ENCODE measurements at regions not wholly inside any gene's neighbourhood (a gene's known extent, or its start where the extent isn't known, plus 50 kb on each side); places are given as distances from the start of the nearest gene placed in this dataset.
"Not testable (repeated sequence)": the region's sequence is repeated elsewhere in the genome, so short reads cannot be mapped to it uniquely, and the experiment has no call there.

DNA sequence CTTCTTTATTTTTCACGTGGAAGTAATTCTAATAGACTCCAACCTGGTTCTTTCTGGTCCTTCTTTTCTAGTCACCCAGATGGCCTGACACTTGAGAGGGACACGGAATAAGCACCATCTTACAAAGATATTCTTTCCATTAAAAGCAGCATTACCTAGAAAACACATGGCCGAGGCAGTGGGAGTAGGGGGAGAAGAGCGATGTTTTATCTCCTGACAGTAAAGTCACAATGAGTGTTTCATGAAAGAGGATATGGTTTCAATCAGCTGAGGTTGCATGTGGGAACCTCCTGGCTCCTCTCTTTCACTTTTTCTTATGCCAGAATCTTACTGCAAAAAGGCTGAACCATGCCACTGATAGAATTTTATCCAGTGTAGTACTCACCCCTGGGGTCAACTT, 288.8 kb upstream of the SPAG17 start:
- Histone ChIP-seq H3K27me3 (ENCODE audit: insufficient read depth) (no peaks in the 10 kb centered on the region), H3K9me2 (no peaks in the 10 kb centered on the region), H3K4me1 (ENCODE audit: control insufficient read depth in 1 of 2, insufficient read depth in 2 of 2, low read depth in 1 of 2, low read length in 1 of 2) (no peaks in the 10 kb centered on the region), H3F3A (replicated peaks; ENCODE audit: insufficient read depth) (no peaks in the 10 kb centered on the region), H4K20me1 (ENCODE audit: insufficient read depth) (no peaks in the 10 kb centered on the region), H2AFZ (ENCODE audit: low read depth) (no peak overlapping the region), H3K4me3 (ENCODE audit: low read depth in 2 of 2, low read length in 1 of 2) (no peak overlapping the region), H3K27ac (ENCODE audit: low read depth in 2 of 2, low read length in 1 of 2) (no peak overlapping the region), H3K9ac (no peak overlapping the region), H3K4me2 (no peak overlapping the region), H3K9me3 (no peaks in the 10 kb centered on the region), H3K36me3 (replicated peaks in 1 of 2; ENCODE audit: control insufficient read depth in 1 of 2, insufficient read depth in 2 of 2, low read length in 1 of 2) (no peaks in the 10 kb centered on the region), H3K79me2 (ENCODE audit: insufficient read depth) (no peaks in the 10 kb centered on the region)
- TF ChIP-seq YY1 (IDR thresholded peaks at IDR 0.05; ENCODE audit: low read depth) (no peak), GATA2 (CRISPR knock-in tag; IDR thresholded peaks at IDR 0.05) (no peak), ELF1 (IDR thresholded peaks at IDR 0.05) (no peak)
- CTCF ChIA-PET = no interaction called here
- WGBS (ENCODE audit: low lambda C conversion rate) = 2% methylated on average over 4 of the region's 4 CpGs
- DNase-seq = no peak
- POLR2A ChIA-PET = no interaction called here

DNA sequence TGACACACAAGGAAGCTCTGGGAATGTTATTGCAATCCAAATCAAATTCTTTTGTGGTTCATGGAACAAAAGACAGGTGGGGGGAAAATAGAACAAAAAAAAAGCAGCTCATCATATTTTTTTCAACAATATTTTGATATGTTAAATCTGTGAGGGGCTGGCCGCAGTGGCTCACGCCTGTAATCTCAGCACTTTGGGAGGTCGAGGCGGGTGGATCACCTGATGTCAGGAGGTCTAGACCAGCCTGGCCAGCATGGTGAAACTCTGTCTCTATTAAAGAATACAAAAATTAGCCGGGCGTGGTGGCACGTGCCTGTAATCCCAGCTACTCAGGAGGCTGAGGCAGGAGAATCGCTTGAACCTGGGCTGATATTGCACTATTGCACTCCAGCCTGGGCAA, 279.4 kb upstream of the SPAG17 start:
- POLR2A ChIA-PET; H3K4me1 ChIP-seq (ENCODE audit: control insufficient read depth in 1 of 2, insufficient read depth in 2 of 2, low read depth in 1 of 2, low read length in 1 of 2); H3K27me3 ChIP-seq (ENCODE audit: insufficient read depth); DNase-seq; H3K4me2 ChIP-seq; H4K20me1 ChIP-seq (ENCODE audit: insufficient read depth); H3K9ac ChIP-seq; H3F3A ChIP-seq (replicated peaks; ENCODE audit: insufficient read depth); H3K79me2 ChIP-seq (ENCODE audit: insufficient read depth); H2AFZ ChIP-seq (ENCODE audit: low read depth); H3K9me2 ChIP-seq; H3K9me3 ChIP-seq; H3K36me3 ChIP-seq (replicated peaks in 1 of 2; ENCODE audit: control insufficient read depth in 1 of 2, insufficient read depth in 2 of 2, low read length in 1 of 2); CTCF ChIA-PET; H3K4me3 ChIP-seq (ENCODE audit: low read depth in 2 of 2, low read length in 1 of 2); H3K27ac ChIP-seq (ENCODE audit: low read depth in 2 of 2, low read length in 1 of 2): not testable (repeated sequence)
- 5% methylated on average over 8 of the region's 8 CpGs for WGBS (ENCODE audit: low lambda C conversion rate)

DNA sequence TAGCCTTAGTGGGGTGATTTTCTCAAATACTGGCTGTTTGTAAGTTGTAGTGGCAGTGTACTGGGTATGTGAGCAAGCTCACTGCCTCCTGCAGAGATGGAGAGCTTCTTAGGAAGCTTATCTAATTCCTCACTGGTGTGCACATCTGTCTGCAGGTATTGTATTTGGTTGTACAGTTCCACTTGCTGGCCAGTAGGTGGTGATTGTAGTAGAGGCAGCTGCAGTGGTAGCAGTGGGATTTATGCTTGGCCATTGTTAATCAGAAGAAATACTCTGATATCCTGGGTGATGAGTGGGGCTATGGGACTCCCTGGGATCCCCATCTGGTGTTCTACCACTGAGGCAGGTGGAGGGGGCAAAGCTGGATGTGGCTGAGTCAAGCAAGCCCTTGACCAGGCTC, 276.1 kb upstream of the SPAG17 start:
- H3K4me2 ChIP-seq = no peak overlapping the region
- no peak overlapping the region for H3K27ac ChIP-seq (ENCODE audit: low read depth in 2 of 2, low read length in 1 of 2)
- no peaks in the 10 kb centered on the region; the same call in 1 of the 2 replicates for H3K9me3 ChIP-seq
- no peak overlapping the region for H2AFZ ChIP-seq (ENCODE audit: low read depth)
- H3K36me3 ChIP-seq (replicated peaks in 1 of 2; ENCODE audit: control insufficient read depth in 1 of 2, insufficient read depth in 2 of 2, low read length in 1 of 2) = no peaks in the 10 kb centered on the region
- CTCF ChIA-PET = no interaction called here
- H3K79me2 ChIP-seq (ENCODE audit: insufficient read depth) = no peaks in the 10 kb centered on the region
- H3F3A ChIP-seq (replicated peaks; ENCODE audit: insufficient read depth) = no peaks in the 10 kb centered on the region
- no peaks in the 10 kb centered on the region for H3K27me3 ChIP-seq (ENCODE audit: insufficient read depth)
- H4K20me1 ChIP-seq (ENCODE audit: insufficient read depth) = no peaks in the 10 kb centered on the region
- no peaks in the 10 kb centered on the region for H3K9me2 ChIP-seq
- DNase-seq = no peak
- no peak overlapping the region for H3K4me3 ChIP-seq (ENCODE audit: low read depth in 2 of 2, low read length in 1 of 2)
- POLR2A ChIA-PET = no interaction called here
- no peaks in the 10 kb centered on the region for H3K4me1 ChIP-seq (ENCODE audit: control insufficient read depth in 1 of 2, insufficient read depth in 2 of 2, low read depth in 1 of 2, low read length in 1 of 2)
- no peak for TF ChIP-seq GATA2 (CRISPR knock-in tag; IDR thresholded peaks at IDR 0.05)
- TF ChIP-seq, protein P1, sequence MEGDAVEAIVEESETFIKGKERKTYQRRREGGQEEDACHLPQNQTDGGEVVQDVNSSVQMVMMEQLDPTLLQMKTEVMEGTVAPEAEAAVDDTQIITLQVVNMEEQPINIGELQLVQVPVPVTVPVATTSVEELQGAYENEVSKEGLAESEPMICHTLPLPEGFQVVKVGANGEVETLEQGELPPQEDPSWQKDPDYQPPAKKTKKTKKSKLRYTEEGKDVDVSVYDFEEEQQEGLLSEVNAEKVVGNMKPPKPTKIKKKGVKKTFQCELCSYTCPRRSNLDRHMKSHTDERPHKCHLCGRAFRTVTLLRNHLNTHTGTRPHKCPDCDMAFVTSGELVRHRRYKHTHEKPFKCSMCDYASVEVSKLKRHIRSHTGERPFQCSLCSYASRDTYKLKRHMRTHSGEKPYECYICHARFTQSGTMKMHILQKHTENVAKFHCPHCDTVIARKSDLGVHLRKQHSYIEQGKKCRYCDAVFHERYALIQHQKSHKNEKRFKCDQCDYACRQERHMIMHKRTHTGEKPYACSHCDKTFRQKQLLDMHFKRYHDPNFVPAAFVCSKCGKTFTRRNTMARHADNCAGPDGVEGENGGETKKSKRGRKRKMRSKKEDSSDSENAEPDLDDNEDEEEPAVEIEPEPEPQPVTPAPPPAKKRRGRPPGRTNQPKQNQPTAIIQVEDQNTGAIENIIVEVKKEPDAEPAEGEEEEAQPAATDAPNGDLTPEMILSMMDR (IDR thresholded peaks at IDR 0.05) = peak; percentile 14; the same call in 1 of the 2 replicates
- no peak overlapping the region for H3K9ac ChIP-seq

DNA sequence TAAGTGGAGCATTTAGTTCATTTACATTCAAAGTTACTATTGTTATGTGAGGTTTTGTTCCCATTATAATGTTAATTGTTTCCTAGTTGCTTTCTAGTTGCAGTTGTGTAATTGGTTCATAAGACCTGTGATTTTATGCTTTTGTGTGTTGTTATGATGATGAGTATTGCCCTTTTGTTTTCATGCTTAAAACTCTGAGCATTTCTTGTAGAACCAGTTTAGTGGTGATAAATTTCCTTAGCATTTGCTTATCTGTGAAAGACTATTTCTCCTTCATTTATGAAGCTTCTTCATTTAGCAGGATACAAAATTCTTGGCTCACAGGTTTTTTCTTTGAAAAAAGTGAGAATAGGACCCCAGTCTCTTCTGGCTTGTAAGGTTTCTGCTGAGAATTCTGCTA, 274.8 kb upstream of the SPAG17 start:
- H3K27ac ChIP-seq (ENCODE audit: low read depth in 2 of 2, low read length in 1 of 2) = no peak overlapping the region
- H3K4me3 ChIP-seq (ENCODE audit: low read depth in 2 of 2, low read length in 1 of 2) = no peak overlapping the region
- H3K27me3 ChIP-seq (ENCODE audit: insufficient read depth) = no peaks in the 10 kb centered on the region
- no peak overlapping the region for H3K9ac ChIP-seq
- no peaks in the 10 kb centered on the region for H3K79me2 ChIP-seq (ENCODE audit: insufficient read depth)
- H3K4me1 ChIP-seq (ENCODE audit: control insufficient read depth in 1 of 2, insufficient read depth in 2 of 2, low read depth in 1 of 2, low read length in 1 of 2) = no peaks in the 10 kb centered on the region
- H3K9me2 ChIP-seq = no peaks in the 10 kb centered on the region
- ChIA-PET CTCF (no interaction called here), POLR2A (no interaction called here)
- no peaks in the 10 kb centered on the region; the same call in 1 of the 2 replicates for H3K9me3 ChIP-seq
- TF ChIP-seq CHD2 (IDR thresholded peaks at IDR 0.05; ENCODE audit: low read length, partially characterized antibody) (no peak), JUND (IDR thresholded peaks at IDR 0.05) (no peak), NFIC (IDR thresholded peaks at IDR 0.05; ENCODE audit: borderline replicate concordance) (no peak), RAD21 (IDR thresholded peaks at IDR 0.05; ENCODE audit: low read length) (no peak), GABPA (IDR thresholded peaks at IDR 0.05; ENCODE audit: low read depth) (no peak), ELF1 (IDR thresholded peaks at IDR 0.05) (no peak), EZH2phosphoT487 (IDR thresholded peaks at IDR 0.05; ENCODE audit: borderline replicate concordance, low read depth) (no peak), MXI1 (IDR thresholded peaks at IDR 0.05; ENCODE audit: low read depth, low read length) (no peak)
- TF ChIP-seq, protein P2, sequence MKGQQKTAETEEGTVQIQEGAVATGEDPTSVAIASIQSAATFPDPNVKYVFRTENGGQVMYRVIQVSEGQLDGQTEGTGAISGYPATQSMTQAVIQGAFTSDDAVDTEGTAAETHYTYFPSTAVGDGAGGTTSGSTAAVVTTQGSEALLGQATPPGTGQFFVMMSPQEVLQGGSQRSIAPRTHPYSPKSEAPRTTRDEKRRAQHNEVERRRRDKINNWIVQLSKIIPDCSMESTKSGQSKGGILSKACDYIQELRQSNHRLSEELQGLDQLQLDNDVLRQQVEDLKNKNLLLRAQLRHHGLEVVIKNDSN (IDR thresholded peaks at IDR 0.05; ENCODE audit: borderline replicate concordance, low read depth) = no peak
- TF ChIP-seq, protein P3, sequence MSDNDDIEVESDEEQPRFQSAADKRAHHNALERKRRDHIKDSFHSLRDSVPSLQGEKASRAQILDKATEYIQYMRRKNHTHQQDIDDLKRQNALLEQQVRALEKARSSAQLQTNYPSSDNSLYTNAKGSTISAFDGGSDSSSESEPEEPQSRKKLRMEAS (IDR thresholded peaks at IDR 0.05; ENCODE audit: low read depth) = no peak
- TF ChIP-seq, protein P4, sequence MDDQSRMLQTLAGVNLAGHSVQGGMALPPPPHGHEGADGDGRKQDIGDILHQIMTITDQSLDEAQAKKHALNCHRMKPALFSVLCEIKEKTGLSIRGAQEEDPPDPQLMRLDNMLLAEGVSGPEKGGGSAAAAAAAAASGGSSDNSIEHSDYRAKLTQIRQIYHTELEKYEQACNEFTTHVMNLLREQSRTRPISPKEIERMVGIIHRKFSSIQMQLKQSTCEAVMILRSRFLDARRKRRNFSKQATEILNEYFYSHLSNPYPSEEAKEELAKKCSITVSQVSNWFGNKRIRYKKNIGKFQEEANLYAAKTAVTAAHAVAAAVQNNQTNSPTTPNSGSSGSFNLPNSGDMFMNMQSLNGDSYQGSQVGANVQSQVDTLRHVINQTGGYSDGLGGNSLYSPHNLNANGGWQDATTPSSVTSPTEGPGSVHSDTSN (IDR thresholded peaks at IDR 0.05) = no peak
- no peaks in the 10 kb centered on the region for H3K36me3 ChIP-seq (replicated peaks in 1 of 2; ENCODE audit: control insufficient read depth in 1 of 2, insufficient read depth in 2 of 2, low read length in 1 of 2)
- no peak for DNase-seq
- no peaks in the 10 kb centered on the region for H4K20me1 ChIP-seq (ENCODE audit: insufficient read depth)
- H3F3A ChIP-seq (replicated peaks; ENCODE audit: insufficient read depth) = no peaks in the 10 kb centered on the region
- H2AFZ ChIP-seq (ENCODE audit: low read depth) = no peak overlapping the region
- H3K4me2 ChIP-seq = no peak overlapping the region

Measured in SK-N-SH (cell line).